SK-N-MC (cell line): ENCODE measurements at regions not wholly inside any gene's neighbourhood (a gene's known extent, or its start where the extent isn't known, plus 50 kb on each side); places are given as distances from the start of the nearest gene placed in this dataset.

Source experiments
- EZH2 ChIP-seq: fragments of 200-600 bp; sonication (generic); IDR thresholded peaks from one replicate; pipeline ENCODE4 v1.6.1; 2017; ENCODE audit warnings: antibody characterized with exemption
- FOXP2 ChIP-seq: optimal IDR thresholded peaks from 2 replicates; pipeline ENCODE3; 2011; ENCODE audit warnings: mild to moderate bottlenecking, moderate library complexity; ENCODE audit not compliant: insufficient read depth; ENCODE audit errors: extremely low read length, control extremely low read depth
- POLR2AphosphoS5 ChIP-seq: IDR thresholded peaks from 2 replicates; pipeline ENCODE4 v1.6.1; 2012; ENCODE audit warnings: mild to moderate bottlenecking, low read depth, low read length, borderline replicate concordance

DNA sequence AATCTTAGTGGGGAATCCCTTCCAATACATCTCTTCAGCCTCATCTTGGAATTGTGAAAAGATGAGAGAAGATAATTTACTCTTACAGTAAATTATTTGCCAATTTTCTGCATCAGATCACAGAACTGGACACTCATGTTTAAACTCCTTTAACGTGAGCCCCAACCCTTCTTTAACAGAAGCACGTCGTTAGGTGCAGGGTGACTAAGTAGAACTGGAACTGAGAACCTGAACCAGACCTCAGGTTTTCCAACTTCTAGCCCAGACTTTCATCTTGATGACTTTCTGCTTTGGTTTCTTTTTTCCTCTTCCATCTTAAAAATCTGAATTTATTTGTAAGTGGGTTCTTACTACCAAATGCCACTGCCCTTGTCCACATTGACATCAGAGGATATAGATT, 57.2 kb upstream of the LYZL2 start:
- TF ChIP-seq EZH2 (no peak), POLR2AphosphoS5 (no peak), FOXP2 (no peak)
